ENCODE measurements at regions not wholly inside any gene's neighbourhood (a gene's known extent, or its start where the extent isn't known, plus 50 kb on each side); places are given as distances from the start of the nearest gene placed in this dataset.

DNA sequence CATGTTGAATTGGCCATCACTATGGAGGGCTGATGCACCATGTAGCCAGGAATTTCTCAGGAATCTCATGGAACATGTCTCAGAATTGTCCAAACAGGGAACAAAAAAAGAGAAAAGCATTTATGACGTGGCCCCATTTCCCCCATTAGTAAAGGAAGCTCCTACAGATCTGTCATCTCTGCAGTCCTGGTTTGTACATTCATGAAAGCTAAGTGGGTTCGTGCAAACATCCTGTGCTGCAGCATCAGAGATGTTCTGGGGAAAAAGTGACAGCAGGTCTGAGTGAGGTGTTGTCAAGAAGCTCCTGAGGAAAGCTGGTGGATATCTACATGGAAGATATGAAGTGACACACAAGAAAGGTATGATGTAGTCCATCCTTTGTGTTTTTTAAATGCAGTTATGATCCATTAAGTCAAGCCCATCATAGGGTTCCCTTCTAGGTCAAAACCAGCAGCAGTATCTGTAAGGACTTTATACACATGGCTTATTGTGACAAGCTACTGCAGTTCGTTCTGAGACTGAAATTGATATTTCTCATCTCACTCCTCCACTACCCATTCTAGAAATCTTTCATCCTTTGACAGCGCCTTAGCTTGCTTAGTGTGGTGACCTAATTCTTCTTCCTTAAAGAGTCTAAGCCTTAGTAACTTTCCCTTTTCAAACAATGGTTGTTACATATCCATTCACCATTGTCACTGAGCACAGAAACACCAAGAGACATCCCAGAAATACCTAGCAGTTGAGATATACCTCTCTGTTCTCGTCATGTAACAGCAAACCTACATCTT is 200.0 kb upstream of the TCF21 start:
- no peaks in the 10 kb centered on the region for H3K79me2 ChIP-seq (ENCODE audit: control insufficient read depth, insufficient read depth, low read length, unreplicated experiment)
- H3K27ac ChIP-seq (ENCODE audit: low read depth, low read length) = no peak overlapping the region
- H3K27me3 ChIP-seq (ENCODE audit: insufficient read depth, low read length) = no peaks in the 10 kb centered on the region
- no peaks in the 10 kb centered on the region for H3K36me3 ChIP-seq (ENCODE audit: insufficient read depth, low read length)
- H3K4me1 ChIP-seq (ENCODE audit: control insufficient read depth, insufficient read depth, low read length, unreplicated experiment) = peaks cover under 1% of the 10 kb centered on the region
- no peak overlapping the region for H2AFZ ChIP-seq (ENCODE audit: low read length, unreplicated experiment)
- H3K4me3 ChIP-seq (ENCODE audit: low read depth, low read length) = no peak overlapping the region

DNA sequence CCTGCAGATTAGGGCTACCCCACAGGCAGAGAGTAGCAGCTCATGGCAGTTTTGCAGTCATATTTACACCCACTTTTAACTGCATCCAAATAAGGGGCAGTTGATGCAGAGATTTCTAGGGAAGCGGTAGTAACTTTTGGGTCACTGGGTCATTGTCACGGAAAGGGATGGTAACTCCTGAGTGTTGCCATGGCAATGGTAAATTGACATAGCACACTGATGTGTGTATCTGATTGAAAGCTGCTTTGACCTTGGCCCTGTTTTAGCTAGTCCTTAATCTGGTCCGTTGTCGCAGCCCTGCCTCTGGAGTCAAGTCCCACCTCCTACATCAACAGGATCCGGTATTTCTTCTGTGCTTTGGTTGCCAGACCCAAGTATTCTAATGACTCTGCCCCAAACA is 199.1 kb upstream of the TCF21 start:
- H3K27me3 ChIP-seq (ENCODE audit: insufficient read depth, low read length) = no peaks in the 10 kb centered on the region
- H3K4me3 ChIP-seq (ENCODE audit: low read depth, low read length) = no peak overlapping the region
- H3K4me1 ChIP-seq (ENCODE audit: control insufficient read depth, insufficient read depth, low read length, unreplicated experiment) = no peaks in the 10 kb centered on the region

DNA sequence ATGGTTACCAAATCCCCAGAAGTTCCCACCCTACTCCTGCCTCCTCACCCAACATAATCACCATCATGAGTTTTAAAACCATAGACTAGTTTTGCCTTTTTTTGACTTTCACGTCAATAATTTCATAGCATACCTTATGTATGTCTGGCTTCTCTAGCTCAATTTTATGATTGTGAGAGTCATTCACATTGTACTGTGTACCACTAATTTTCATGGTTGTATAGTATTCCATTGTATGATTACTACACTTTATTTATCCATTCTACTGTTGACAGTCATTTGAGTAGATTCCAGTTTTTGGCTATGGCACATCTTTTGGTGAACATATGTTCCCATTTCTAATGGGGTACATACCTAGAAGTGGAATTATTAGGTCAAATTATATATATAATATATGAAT is 195.3 kb upstream of the TCF21 start:
- no peaks in the 10 kb centered on the region for H3K27me3 ChIP-seq (ENCODE audit: insufficient read depth, low read length)
- H2AFZ ChIP-seq (ENCODE audit: low read length, unreplicated experiment) = no peak overlapping the region
- H3K4me1 ChIP-seq (ENCODE audit: control insufficient read depth, insufficient read depth, low read length, unreplicated experiment) = no peaks in the 10 kb centered on the region

More for the DNA sequence above, 199.1 kb upstream of the TCF21 start:
- H3K27ac ChIP-seq (ENCODE audit: low read depth, low read length) = no peak overlapping the region
- H3K79me2 ChIP-seq (ENCODE audit: control insufficient read depth, insufficient read depth, low read length, unreplicated experiment) = no peaks in the 10 kb centered on the region
- no peaks in the 10 kb centered on the region for H3K36me3 ChIP-seq (ENCODE audit: insufficient read depth, low read length)
- no peak overlapping the region for H2AFZ ChIP-seq (ENCODE audit: low read length, unreplicated experiment)

DNA sequence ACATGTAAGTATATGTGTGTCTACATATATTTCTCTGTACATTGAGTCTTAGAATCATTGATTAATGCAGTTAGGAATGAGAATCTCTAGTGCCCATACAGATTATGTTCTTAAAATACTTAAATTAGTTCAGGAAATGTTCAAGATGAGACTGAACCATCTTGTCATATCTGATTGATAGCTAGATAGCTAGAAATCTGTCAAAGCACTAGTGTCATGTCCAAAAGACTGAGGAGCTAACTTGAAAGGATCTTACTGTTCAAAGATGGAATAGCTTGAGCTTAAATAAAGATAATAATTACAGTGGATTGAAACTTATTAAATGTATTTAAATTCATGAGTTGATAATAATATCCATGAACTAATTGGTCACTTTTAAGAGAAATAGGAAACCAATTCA is 191.7 kb upstream of the TCF21 start:
- H3K27ac ChIP-seq (ENCODE audit: low read depth, low read length) = no peak overlapping the region
- H3K27me3 ChIP-seq (ENCODE audit: insufficient read depth, low read length) = no peaks in the 10 kb centered on the region
- no peaks in the 10 kb centered on the region for H3K79me2 ChIP-seq (ENCODE audit: control insufficient read depth, insufficient read depth, low read length, unreplicated experiment)
- no peak overlapping the region for H3K4me3 ChIP-seq (ENCODE audit: low read depth, low read length)
- no peaks in the 10 kb centered on the region for H3K36me3 ChIP-seq (ENCODE audit: insufficient read depth, low read length)
- peaks cover 16% of the 10 kb centered on the region for H3K4me1 ChIP-seq (ENCODE audit: control insufficient read depth, insufficient read depth, low read length, unreplicated experiment)
- H2AFZ ChIP-seq (ENCODE audit: low read length, unreplicated experiment) = peak overlapping the region; percentile 33

More for the DNA sequence above, 195.3 kb upstream of the TCF21 start:
- Histone ChIP-seq H3K27ac (ENCODE audit: low read depth, low read length) (no peak overlapping the region), H3K79me2 (ENCODE audit: control insufficient read depth, insufficient read depth, low read length, unreplicated experiment) (no peaks in the 10 kb centered on the region), H3K4me3 (ENCODE audit: low read depth, low read length) (no peak overlapping the region), H3K36me3 (ENCODE audit: insufficient read depth, low read length) (no peaks in the 10 kb centered on the region)

DNA sequence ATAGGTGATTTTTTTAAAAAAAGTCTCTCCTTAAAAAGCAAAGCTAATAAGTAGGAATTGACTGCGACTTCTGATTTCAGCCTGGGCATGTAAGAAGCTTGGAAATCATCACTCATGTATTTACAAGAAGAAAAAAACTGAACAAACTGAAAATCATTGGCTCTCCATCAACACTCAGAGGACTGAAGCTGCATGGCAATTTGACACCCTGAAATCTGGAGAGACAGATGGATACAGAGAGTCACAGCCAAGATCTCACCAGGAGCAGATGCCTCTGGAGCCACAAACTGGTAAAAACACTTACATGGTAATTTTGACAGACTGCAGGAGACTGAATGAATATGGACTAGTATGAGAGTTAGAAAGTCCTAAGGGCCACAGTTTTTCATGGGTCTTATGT is 191.2 kb upstream of the TCF21 start:
- Histone ChIP-seq H2AFZ (ENCODE audit: low read length, unreplicated experiment) (peak overlapping the region; percentile 33), H3K27me3 (ENCODE audit: insufficient read depth, low read length) (no peaks in the 10 kb centered on the region), H3K4me1 (ENCODE audit: control insufficient read depth, insufficient read depth, low read length, unreplicated experiment) (peaks cover 19% of the 10 kb centered on the region), H3K27ac (ENCODE audit: low read depth, low read length) (no peak overlapping the region), H3K36me3 (ENCODE audit: insufficient read depth, low read length) (no peaks in the 10 kb centered on the region), H3K4me3 (ENCODE audit: low read depth, low read length) (no peak overlapping the region), H3K79me2 (ENCODE audit: control insufficient read depth, insufficient read depth, low read length, unreplicated experiment) (no peaks in the 10 kb centered on the region)

DNA sequence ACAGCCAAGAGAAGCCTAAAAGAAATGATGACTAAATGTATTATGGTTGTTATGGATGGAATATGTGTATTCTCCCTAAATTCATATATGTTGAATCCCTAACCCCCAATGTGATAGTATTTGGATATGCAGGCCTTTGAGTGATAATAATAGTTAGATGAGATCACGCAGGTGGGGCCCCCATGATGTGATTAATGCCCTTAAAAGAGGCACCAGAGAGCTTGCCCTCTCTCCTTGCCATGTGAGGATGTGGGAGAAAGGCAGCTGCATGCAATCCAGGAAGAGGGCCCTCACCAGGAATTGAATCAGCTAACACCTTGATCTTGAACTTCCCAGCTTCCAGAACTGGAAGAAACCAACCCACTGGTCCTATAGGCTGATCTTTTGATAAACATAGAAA is 190.6 kb upstream of the TCF21 start:
- Histone ChIP-seq H3K27ac (ENCODE audit: low read depth, low read length) (no peak overlapping the region), H3K4me3 (ENCODE audit: low read depth, low read length) (no peak overlapping the region), H3K4me1 (ENCODE audit: control insufficient read depth, insufficient read depth, low read length, unreplicated experiment) (peaks cover 19% of the 10 kb centered on the region), H3K79me2 (ENCODE audit: control insufficient read depth, insufficient read depth, low read length, unreplicated experiment) (no peaks in the 10 kb centered on the region), H3K36me3 (ENCODE audit: insufficient read depth, low read length) (no peaks in the 10 kb centered on the region), H3K27me3 (ENCODE audit: insufficient read depth, low read length) (no peaks in the 10 kb centered on the region), H2AFZ (ENCODE audit: low read length, unreplicated experiment) (no peak overlapping the region)

DNA sequence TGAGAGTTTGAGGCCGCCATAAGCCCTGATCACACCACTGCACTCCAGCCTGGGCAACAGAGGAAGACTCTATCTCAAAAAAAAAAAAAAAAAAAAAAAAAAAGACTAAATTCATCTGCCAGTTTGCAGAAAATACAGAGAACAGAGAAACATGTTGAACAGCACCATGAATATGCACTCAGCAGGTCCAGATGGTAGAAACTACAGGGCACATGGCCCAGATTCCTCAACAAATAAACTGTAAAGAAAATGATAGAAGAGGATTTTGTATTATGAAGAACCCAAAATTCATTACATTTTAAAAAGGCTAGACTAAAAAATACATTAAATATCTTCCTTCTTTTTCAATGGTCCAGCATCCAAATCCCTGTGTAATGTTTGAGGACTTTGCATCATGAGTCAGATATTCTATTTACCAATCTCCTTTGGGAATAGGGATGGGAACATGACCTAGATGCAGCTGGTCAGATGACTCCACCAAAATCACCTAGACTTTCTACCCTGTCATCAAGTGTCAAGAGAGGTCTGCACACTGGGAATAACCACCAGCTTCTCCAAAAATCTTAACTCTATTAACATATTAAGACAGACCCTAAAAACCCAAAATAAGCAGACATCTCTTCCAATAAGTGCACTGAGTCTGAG is 189.1 kb upstream of the TCF21 start:
- Histone ChIP-seq H3K27me3 (ENCODE audit: insufficient read depth, low read length) (no peaks in the 10 kb centered on the region), H2AFZ (ENCODE audit: low read length, unreplicated experiment) (no peak overlapping the region), H3K79me2 (ENCODE audit: control insufficient read depth, insufficient read depth, low read length, unreplicated experiment) (no peaks in the 10 kb centered on the region), H3K4me1 (ENCODE audit: control insufficient read depth, insufficient read depth, low read length, unreplicated experiment) (peaks cover 29% of the 10 kb centered on the region), H3K27ac (ENCODE audit: low read depth, low read length) (peak overlapping the region; percentile 46; the same call in 1 of the 2 replicates), H3K36me3 (ENCODE audit: insufficient read depth, low read length) (no peaks in the 10 kb centered on the region), H3K4me3 (ENCODE audit: low read depth, low read length) (no peak overlapping the region)

DNA sequence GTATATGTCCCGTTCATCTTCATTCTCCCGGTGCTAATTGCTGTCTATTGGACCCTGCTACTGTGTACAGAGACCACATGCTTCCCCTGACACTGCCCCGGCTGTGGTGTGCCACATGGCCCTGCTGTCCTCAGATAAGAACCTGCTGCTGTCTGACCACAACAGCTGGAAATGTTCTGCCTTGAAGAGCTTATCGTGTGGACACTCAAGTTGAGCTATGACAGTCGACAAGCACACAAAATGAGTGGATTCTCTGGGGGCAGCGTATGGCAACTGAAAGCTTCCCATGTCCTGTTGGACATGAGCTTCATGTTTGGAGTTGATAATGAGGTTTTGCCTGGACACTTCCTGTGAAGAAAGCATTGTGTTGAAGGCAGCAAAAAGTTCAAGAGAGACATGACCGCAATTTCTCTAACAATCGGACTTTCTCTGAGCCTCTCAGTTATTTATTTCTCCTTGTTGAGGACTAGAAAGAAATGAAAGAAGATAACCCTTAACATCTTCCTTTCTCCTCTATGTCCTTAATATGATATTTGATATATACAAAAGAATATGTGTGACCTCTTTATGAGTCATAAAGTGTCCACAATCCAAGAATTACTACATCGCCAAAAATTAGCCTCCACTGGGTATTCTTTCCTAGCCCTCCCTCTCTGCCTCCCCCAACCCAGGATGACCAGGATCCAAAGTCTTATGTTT is 187.1 kb upstream of the TCF21 start:
- Histone ChIP-seq H2AFZ (ENCODE audit: low read length, unreplicated experiment) (peak overlapping the region; percentile 53), H3K27ac (ENCODE audit: low read depth, low read length) (peak overlapping the region; percentile 81), H3K36me3 (ENCODE audit: insufficient read depth, low read length) (no peaks in the 10 kb centered on the region), H3K79me2 (ENCODE audit: control insufficient read depth, insufficient read depth, low read length, unreplicated experiment) (no peaks in the 10 kb centered on the region), H3K4me1 (ENCODE audit: control insufficient read depth, insufficient read depth, low read length, unreplicated experiment) (peaks cover 49% of the 10 kb centered on the region), H3K27me3 (ENCODE audit: insufficient read depth, low read length) (no peaks in the 10 kb centered on the region), H3K4me3 (ENCODE audit: low read depth, low read length) (peak overlapping the region; percentile 7; the same call in 1 of the 2 replicates)

DNA sequence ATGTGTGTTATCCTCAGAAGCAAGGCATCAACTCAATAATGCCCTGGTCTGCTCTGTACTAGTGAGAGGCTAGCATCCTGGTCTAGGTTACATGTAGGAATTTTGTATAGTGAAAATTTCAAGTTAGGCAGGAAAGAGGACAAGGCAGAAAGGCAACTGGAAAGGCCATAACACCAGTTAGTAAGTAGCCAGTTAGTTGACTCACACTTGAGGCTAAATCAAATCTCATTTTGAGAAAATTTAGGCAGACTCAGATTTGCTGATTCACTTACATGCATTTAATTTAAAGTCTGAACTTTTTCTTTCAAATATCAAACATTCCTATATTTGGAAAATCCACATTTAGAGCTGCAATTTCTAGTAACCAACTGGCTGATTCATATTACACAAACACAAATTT is 184.5 kb upstream of the TCF21 start:
- H3K4me3 ChIP-seq (ENCODE audit: low read depth, low read length) = peak overlapping the region; percentile 35; the same call in 1 of the 2 replicates
- H3K27me3 ChIP-seq (ENCODE audit: insufficient read depth, low read length) = no peaks in the 10 kb centered on the region
- H3K79me2 ChIP-seq (ENCODE audit: control insufficient read depth, insufficient read depth, low read length, unreplicated experiment) = no peaks in the 10 kb centered on the region
- no peaks in the 10 kb centered on the region for H3K36me3 ChIP-seq (ENCODE audit: insufficient read depth, low read length)
- peaks cover 62% of the 10 kb centered on the region for H3K4me1 ChIP-seq (ENCODE audit: control insufficient read depth, insufficient read depth, low read length, unreplicated experiment)
- H2AFZ ChIP-seq (ENCODE audit: low read length, unreplicated experiment) = peak overlapping the region; percentile 66
- peak overlapping the region; percentile 99 for H3K27ac ChIP-seq (ENCODE audit: low read depth, low read length)

DNA sequence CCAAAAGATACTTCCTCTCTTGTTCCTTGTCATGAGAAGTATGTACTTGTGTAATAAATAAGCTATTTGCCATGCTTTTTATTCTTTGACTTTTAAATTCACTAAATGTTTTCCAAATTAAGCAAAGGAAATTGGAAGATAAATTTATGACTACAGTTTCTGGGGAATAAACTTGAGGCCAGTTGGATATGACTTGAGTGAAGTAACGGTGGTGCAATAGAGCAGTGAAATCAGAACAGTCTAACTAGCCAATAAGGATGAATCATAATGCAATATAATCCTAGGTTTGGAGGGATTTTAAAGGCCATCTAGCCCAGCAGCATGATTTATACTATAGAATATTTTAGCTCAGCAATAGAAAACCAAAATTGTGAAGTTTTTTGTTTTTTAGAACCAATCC is 183.8 kb upstream of the TCF21 start:
- peak overlapping the region; percentile 66 for H2AFZ ChIP-seq (ENCODE audit: low read length, unreplicated experiment)
- peak overlapping the region; percentile 99 for H3K27ac ChIP-seq (ENCODE audit: low read depth, low read length)
- H3K4me1 ChIP-seq (ENCODE audit: control insufficient read depth, insufficient read depth, low read length, unreplicated experiment) = peaks cover 58% of the 10 kb centered on the region
- no peaks in the 10 kb centered on the region for H3K36me3 ChIP-seq (ENCODE audit: insufficient read depth, low read length)
- H3K27me3 ChIP-seq (ENCODE audit: insufficient read depth, low read length) = no peaks in the 10 kb centered on the region
- no peaks in the 10 kb centered on the region for H3K79me2 ChIP-seq (ENCODE audit: control insufficient read depth, insufficient read depth, low read length, unreplicated experiment)
- H3K4me3 ChIP-seq (ENCODE audit: low read depth, low read length) = peak overlapping the region; percentile 35; the same call in 1 of the 2 replicates

Measured in ACC112 (cell line).